GM12878 (cell line): ENCODE measurements at regions not wholly inside any gene's neighbourhood (a gene's known extent, or its start where the extent isn't known, plus 50 kb on each side); places are given as distances from the start of the nearest gene placed in this dataset.

Experiments
- ATAC-seq: fragments of 200-7000 bp; cut with Tn5 transposase; 3 replicates; pipeline ENCODE4 v1.9.1; 2020; ENCODE audit warnings: mild to moderate bottlenecking, moderate library complexity
- BruUV-seq: library from RNA; stranded (reverse); fragments of 400-500 nt; replicated peaks from 2 replicates; lab custom pipeline; 2021; lab: Mats Ljungman, UMichigan
- CTCF ChIA-PET: fragments of 300-600 bp; sonication (Branson Sonifier 250); formaldehyde crosslinking; extraction: SDS; loops from one replicate; lab custom pipeline; 2021; ENCODE audit warnings: inconsistent platforms; lab: Yijun Ruan, JAX
- POLR2A ChIA-PET: fragments of 350-600 bp; formaldehyde crosslinking; extraction: SDS; loops from one replicate; lab custom pipeline; 2021; ENCODE audit warnings: inconsistent platforms; lab: Charles Lee
- RAD21 ChIA-PET: fragments of 300-600 bp; sonication (Branson Sonifier 250); formaldehyde crosslinking; loops from one replicate; lab custom pipeline; 2023; ENCODE audit warnings: antibody characterized with exemption; ENCODE audit not compliant: unreplicated experiment; lab: Charles Lee
- SMC1A ChIA-PET: fragments of 300-600 bp; sonication (Branson Sonifier 250); formaldehyde crosslinking; loops from one replicate; lab custom pipeline; 2023; ENCODE audit not compliant: unreplicated experiment, uncharacterized antibody; lab: Charles Lee
- DNase-seq: peaks from one replicate; pipeline ENCODE4 v3.0.0-alpha.2; 2011; ENCODE audit warnings: low read depth, low spot score
- FAIRE-seq: peaks from 3 replicates; lab custom pipeline; 2011; peaks lifted over from hg19 to GRCh38; lab: Jason Lieb, UNC
- H2AFZ ChIP-seq: 2 replicates; pipeline ENCODE4 v1.6.0; 2011; ENCODE audit warnings: low read depth, low read length, control low read depth; ENCODE audit not compliant: control insufficient read depth
- H3K27ac ChIP-seq: 2 replicates; pipeline ENCODE4 v1.5.1; 2011; ENCODE audit warnings: control low read depth; ENCODE audit not compliant: control insufficient read depth, insufficient read depth
- H3K27me3 ChIP-seq, 2 experiments: replicated peaks in 1 of 2; 2 replicates each; pipeline versions ENCODE4 v1.6.0 to v1.6.1; 2011; ENCODE audit warnings: low read length in 1 of 2; ENCODE audit not compliant: control insufficient read depth in 2 of 2, insufficient read depth in 2 of 2
- H3K36me3 ChIP-seq, 2 experiments: 2 replicates each; pipeline ENCODE4 v1.5.1; 2011; ENCODE audit warnings: low read length in 1 of 2; ENCODE audit not compliant: control insufficient read depth in 2 of 2, insufficient read depth in 2 of 2
- H3K4me1 ChIP-seq: 2 replicates; pipeline ENCODE4 v1.6.1; 2011; ENCODE audit warnings: mild to moderate bottlenecking, low read length, moderate library complexity, mixed read lengths; ENCODE audit not compliant: control insufficient read depth, insufficient read depth
- H3K4me2 ChIP-seq: 2 replicates; pipeline ENCODE4 v1.6.0; 2011; ENCODE audit warnings: control low read depth; ENCODE audit not compliant: control insufficient read depth, insufficient read depth
- H3K4me3 ChIP-seq: fragments of 200-600 bp; sonication (generic); 2 replicates; pipeline ENCODE4 v1.5.1; 2016
- H3K79me2 ChIP-seq: 2 replicates; pipeline ENCODE4 v1.6.0; 2011; ENCODE audit warnings: low read length; ENCODE audit not compliant: control insufficient read depth, insufficient read depth
- H3K9ac ChIP-seq: 2 replicates; pipeline ENCODE4 v1.8.0; 2011; ENCODE audit warnings: low read length, control low read depth, mixed read lengths; ENCODE audit not compliant: control insufficient read depth, insufficient read depth
- H3K9me3 ChIP-seq: replicated peaks from 3 replicates; pipeline ENCODE4 v1.5.1; 2011; ENCODE audit warnings: mild to moderate bottlenecking, low read length; ENCODE audit not compliant: control insufficient read depth, insufficient read depth
- H4K20me1 ChIP-seq: 2 replicates; pipeline ENCODE4 v1.6.0; 2011; ENCODE audit not compliant: control insufficient read depth, insufficient read depth
- BCL11A ChIP-seq: IDR thresholded peaks from 2 replicates; pipeline ENCODE4 v1.6.1; 2011; ENCODE audit warnings: low read depth, low read length
- BMI1 ChIP-seq: fragments of 450-650 bp; IDR thresholded peaks from 2 replicates; pipeline ENCODE4 v1.6.1; 2016; ENCODE audit warnings: mild to moderate bottlenecking, moderate library complexity, borderline replicate concordance
- CHD2 ChIP-seq: IDR thresholded peaks from 2 replicates; pipeline ENCODE4 v1.6.1; 2011; ENCODE audit warnings: low read depth, low read length, improper control_type of control experiment, borderline replicate concordance
- FOS ChIP-seq: IDR thresholded peaks from 3 replicates; pipeline ENCODE4 v1.6.1; 2011; ENCODE audit warnings: borderline replicate concordance; ENCODE audit not compliant: insufficient read length; ENCODE audit errors: extremely low read depth
- KLF5 ChIP-seq: fragments of 450-650 bp; IDR thresholded peaks from 2 replicates; pipeline ENCODE4 v1.6.1; 2014; ENCODE audit warnings: mild to moderate bottlenecking; ENCODE audit not compliant: partially characterized antibody
- MTA2 ChIP-seq: fragments of 450-650 bp; IDR thresholded peaks from 2 replicates; pipeline ENCODE4 v1.6.1; 2016; ENCODE audit warnings: low read depth, mild to moderate bottlenecking, moderate library complexity
- NFXL1 ChIP-seq: fragments of 450-650 bp; IDR thresholded peaks from 2 replicates; pipeline ENCODE4 v1.6.1; 2017; ENCODE audit warnings: antibody characterized with exemption, mild to moderate bottlenecking, borderline replicate concordance
- NFYB ChIP-seq: IDR thresholded peaks from 2 replicates; pipeline ENCODE4 v1.6.1; 2011; ENCODE audit warnings: low read depth, mild to moderate bottlenecking, low read length, improper control_type of control experiment, moderate library complexity; ENCODE audit not compliant: insufficient read depth
- NR2C2 ChIP-seq: IDR thresholded peaks from 2 replicates; pipeline ENCODE4 v1.6.1; 2011; ENCODE audit warnings: borderline replicate concordance, low read depth; ENCODE audit not compliant: control insufficient read depth, insufficient read length
- POLR2A ChIP-seq: IDR thresholded peaks from 2 replicates; pipeline ENCODE4 v1.6.1; 2011; ENCODE audit warnings: low read depth, mild to moderate bottlenecking, low read length
- RB1 ChIP-seq: fragments of 450-650 bp; formaldehyde crosslinking; IDR thresholded peaks from 2 replicates; pipeline ENCODE4 v1.6.1; 2017; ENCODE audit warnings: mild to moderate bottlenecking, borderline replicate concordance
- RFX5 ChIP-seq: IDR thresholded peaks from 2 replicates; pipeline ENCODE4 v1.6.1; 2011; ENCODE audit warnings: low read depth, low read length, improper control_type of control experiment
- SMARCA5 ChIP-seq: fragments of 450-650 bp; IDR thresholded peaks from 2 replicates; pipeline ENCODE4 v1.6.1; 2017; ENCODE audit warnings: mild to moderate bottlenecking
- YY1 ChIP-seq: IDR thresholded peaks from 2 replicates; pipeline ENCODE4 v1.6.1; 2011; ENCODE audit warnings: low read depth, mild to moderate bottlenecking, low read length
- WGBS: methylation state at CpG from one replicate; pipeline ENCODE4 v1.1.6; 2016; ENCODE audit warnings: low lambda C conversion rate; ENCODE audit not compliant: insufficient replicate concordance, insufficient coverage; ENCODE audit errors: missing lambda C conversion rate; 5-methylcytosine and 5-hydroxymethylcytosine counted together
- in situ Hi-C: fragments of 300-500 bp; cut with MboI; formaldehyde crosslinking; loops from 9 replicates; pipeline ENCODE4 v1.14.3; 2018; ENCODE audit warnings: mixed read lengths
- intact Hi-C: fragments of 100-400 bp; cut with micrococcal nuclease; formaldehyde crosslinking; loops from one replicate; pipeline ENCODE4 v1.14.2; 2022; ENCODE audit not compliant: unreplicated experiment
- TF ChIP-seq, protein P1 (sequence below): fragments of 450-650 bp; IDR thresholded peaks from 2 replicates; pipeline ENCODE4 v1.6.1; 2016; ENCODE audit warnings: mild to moderate bottlenecking
- TF ChIP-seq, protein P2 (sequence below): IDR thresholded peaks from 2 replicates; pipeline ENCODE4 v1.6.1; 2012; ENCODE audit warnings: mild to moderate bottlenecking, low read depth, low read length
- TF ChIP-seq, protein P3 (sequence below): IDR thresholded peaks from 2 replicates; pipeline ENCODE4 v1.6.1; 2011; ENCODE audit warnings: borderline replicate concordance, low read depth, mild to moderate bottlenecking, moderate library complexity, low read length; ENCODE audit not compliant: insufficient read depth, poor library complexity, severe bottlenecking
- TF ChIP-seq, protein P4 (sequence below): fragments of 450-650 bp; IDR thresholded peaks from 2 replicates; pipeline ENCODE4 v1.6.1; 2017; ENCODE audit warnings: low read depth, mild to moderate bottlenecking, moderate library complexity

- TF ChIP-seq RFX5 (no peak), NR2C2 (no peak), SMARCA5 (no peak), RB1 (no peak), KLF5 (no peak), YY1 (no peak)
- TF ChIP-seq, protein P1, sequence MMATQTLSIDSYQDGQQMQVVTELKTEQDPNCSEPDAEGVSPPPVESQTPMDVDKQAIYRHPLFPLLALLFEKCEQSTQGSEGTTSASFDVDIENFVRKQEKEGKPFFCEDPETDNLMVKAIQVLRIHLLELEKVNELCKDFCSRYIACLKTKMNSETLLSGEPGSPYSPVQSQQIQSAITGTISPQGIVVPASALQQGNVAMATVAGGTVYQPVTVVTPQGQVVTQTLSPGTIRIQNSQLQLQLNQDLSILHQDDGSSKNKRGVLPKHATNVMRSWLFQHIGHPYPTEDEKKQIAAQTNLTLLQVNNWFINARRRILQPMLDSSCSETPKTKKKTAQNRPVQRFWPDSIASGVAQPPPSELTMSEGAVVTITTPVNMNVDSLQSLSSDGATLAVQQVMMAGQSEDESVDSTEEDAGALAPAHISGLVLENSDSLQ = no peak
- TF ChIP-seq, protein P2, sequence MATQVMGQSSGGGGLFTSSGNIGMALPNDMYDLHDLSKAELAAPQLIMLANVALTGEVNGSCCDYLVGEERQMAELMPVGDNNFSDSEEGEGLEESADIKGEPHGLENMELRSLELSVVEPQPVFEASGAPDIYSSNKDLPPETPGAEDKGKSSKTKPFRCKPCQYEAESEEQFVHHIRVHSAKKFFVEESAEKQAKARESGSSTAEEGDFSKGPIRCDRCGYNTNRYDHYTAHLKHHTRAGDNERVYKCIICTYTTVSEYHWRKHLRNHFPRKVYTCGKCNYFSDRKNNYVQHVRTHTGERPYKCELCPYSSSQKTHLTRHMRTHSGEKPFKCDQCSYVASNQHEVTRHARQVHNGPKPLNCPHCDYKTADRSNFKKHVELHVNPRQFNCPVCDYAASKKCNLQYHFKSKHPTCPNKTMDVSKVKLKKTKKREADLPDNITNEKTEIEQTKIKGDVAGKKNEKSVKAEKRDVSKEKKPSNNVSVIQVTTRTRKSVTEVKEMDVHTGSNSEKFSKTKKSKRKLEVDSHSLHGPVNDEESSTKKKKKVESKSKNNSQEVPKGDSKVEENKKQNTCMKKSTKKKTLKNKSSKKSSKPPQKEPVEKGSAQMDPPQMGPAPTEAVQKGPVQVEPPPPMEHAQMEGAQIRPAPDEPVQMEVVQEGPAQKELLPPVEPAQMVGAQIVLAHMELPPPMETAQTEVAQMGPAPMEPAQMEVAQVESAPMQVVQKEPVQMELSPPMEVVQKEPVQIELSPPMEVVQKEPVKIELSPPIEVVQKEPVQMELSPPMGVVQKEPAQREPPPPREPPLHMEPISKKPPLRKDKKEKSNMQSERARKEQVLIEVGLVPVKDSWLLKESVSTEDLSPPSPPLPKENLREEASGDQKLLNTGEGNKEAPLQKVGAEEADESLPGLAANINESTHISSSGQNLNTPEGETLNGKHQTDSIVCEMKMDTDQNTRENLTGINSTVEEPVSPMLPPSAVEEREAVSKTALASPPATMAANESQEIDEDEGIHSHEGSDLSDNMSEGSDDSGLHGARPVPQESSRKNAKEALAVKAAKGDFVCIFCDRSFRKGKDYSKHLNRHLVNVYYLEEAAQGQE = no peak
- TF ChIP-seq, all 136 proteins: peak for 0
These were observed 784.4 kb downstream of the RPA4 start (continued) for GRCh38 chrX:97668126-97668525.

GRCh38 chrX:97672138-97672537 is 788.4 kb downstream of the RPA4 start:
- H3K27me3 ChIP-seq = no peaks in the 10 kb centered on the region
- no TSS peak for BruUV-seq
- H4K20me1 ChIP-seq = no peaks in the 10 kb centered on the region
- no peaks in the 10 kb centered on the region for H3K4me1 ChIP-seq
- CTCF ChIA-PET = no interaction called here
- DNase-seq (no peak), FAIRE-seq (no peak), ATAC-seq (no peak)
- no peak overlapping the region for H3K4me3 ChIP-seq
- no peak overlapping the region for H3K27ac ChIP-seq
- H3K36me3 ChIP-seq = no peaks in the 10 kb centered on the region
- intact Hi-C loops (no loop called here), in situ Hi-C loops (no loop called here)
- H3K4me2 ChIP-seq = no peak overlapping the region
- no peaks in the 10 kb centered on the region for H3K9me3 ChIP-seq
- POLR2A ChIA-PET = no interaction called here
- H3K79me2 ChIP-seq = no peaks in the 10 kb centered on the region
- WGBS = 55% methylated on average over 5 of the region's 5 CpGs
- H3K9ac ChIP-seq = no peak overlapping the region
- H2AFZ ChIP-seq = no peak overlapping the region
- RAD21 ChIA-PET = no interaction called here
- SMC1A ChIA-PET = no interaction called here
- no peak for TF ChIP-seq NFYB
- TF ChIP-seq MTA2 = no peak
- TF ChIP-seq POLR2A = no peak
- no peak for TF ChIP-seq CHD2
- no peak for TF ChIP-seq FOS
- TF ChIP-seq, protein P3, sequence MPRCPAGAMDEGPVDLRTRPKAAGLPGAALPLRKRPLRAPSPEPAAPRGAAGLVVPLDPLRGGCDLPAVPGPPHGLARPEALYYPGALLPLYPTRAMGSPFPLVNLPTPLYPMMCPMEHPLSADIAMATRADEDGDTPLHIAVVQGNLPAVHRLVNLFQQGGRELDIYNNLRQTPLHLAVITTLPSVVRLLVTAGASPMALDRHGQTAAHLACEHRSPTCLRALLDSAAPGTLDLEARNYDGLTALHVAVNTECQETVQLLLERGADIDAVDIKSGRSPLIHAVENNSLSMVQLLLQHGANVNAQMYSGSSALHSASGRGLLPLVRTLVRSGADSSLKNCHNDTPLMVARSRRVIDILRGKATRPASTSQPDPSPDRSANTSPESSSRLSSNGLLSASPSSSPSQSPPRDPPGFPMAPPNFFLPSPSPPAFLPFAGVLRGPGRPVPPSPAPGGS = no peak
- TF ChIP-seq, protein P4, sequence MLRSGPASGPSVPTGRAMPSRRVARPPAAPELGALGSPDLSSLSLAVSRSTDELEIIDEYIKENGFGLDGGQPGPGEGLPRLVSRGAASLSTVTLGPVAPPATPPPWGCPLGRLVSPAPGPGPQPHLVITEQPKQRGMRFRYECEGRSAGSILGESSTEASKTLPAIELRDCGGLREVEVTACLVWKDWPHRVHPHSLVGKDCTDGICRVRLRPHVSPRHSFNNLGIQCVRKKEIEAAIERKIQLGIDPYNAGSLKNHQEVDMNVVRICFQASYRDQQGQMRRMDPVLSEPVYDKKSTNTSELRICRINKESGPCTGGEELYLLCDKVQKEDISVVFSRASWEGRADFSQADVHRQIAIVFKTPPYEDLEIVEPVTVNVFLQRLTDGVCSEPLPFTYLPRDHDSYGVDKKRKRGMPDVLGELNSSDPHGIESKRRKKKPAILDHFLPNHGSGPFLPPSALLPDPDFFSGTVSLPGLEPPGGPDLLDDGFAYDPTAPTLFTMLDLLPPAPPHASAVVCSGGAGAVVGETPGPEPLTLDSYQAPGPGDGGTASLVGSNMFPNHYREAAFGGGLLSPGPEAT = no peak
- TF ChIP-seq NFXL1 = no peak
- no peak for TF ChIP-seq BMI1
- TF ChIP-seq BCL11A = no peak
